Left lobe of liver (tissue), 2 donors: ENCODE measurements at regions not wholly inside any gene's neighbourhood (a gene's known extent, or its start where the extent isn't known, plus 50 kb on each side); places are given as distances from the start of the nearest gene placed in this dataset.
"Not testable (repeated sequence)": the region's sequence is repeated elsewhere in the genome, so short reads cannot be mapped to it uniquely, and the experiment has no call there.

ENCODE experiments used
- ATAC-seq: fragments of 200-7000 bp; cut with Tn5 transposase; one replicate; pipeline ENCODE4 v1.9.1; 2020; ENCODE audit warnings: mild to moderate bottlenecking, moderate library complexity
- DNase-seq: peaks from one replicate; pipeline ENCODE4 v3.0.0-alpha.2; 2020; ENCODE audit warnings: low spot score
- donor health status: DM: no; HTN: no; CAD: no; lungs with moderate emphysema.
- donor health status: DM: no; HTN: yes; CAD: no.

DNA sequence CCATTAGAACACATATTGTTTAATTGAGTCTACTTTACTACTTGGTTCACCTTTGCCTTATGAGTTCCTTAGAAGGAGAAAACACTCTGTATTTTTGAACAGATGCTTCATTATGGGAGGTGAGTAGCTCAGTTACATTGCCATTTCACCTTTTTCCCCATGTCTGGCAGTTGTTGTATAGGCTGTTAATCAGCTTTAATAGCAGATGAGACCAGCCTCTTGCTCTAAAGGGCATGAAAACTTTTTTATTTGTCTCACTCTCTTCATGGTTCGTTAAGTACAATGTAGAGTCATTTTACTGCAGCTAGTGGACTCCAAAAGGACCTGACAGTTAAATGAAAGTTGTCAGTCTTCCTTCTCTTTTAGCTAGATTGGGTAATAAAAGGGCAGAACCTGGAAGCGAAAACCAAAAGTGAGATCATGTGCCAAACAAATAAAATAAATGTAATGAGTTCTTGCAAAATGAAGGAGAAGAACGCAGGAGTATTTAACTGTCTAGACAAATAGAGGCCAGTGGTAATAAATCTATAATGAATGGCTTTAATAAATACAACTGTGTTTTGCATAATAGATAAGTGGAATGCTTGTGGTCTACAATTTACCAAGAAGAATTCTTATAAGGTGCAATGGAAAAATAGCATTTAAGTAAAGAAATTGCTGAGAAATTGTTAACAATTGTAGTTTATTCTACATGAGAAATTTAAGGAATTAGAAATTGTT lies 180.0 kb upstream of the NEGR1 start:
- ATAC-seq (no peak), DNase-seq (no peak)

DNA sequence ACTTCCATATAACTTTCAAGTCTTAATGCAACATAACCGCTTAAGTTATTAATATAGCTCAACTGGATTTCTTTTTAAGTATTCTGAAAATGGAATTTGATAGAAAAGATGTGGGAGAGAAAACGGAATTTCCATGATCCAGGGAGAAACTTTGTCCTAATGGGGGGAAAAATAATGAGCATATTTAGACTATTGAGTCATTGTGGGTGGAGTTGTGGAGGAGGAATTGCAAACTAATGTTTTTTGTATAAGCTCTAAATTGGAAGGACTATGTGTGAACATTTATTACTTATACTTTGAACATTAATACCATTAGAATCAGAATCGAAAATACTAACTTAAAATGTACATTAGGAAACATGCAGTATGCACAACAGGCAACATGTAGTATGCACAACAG lies 159.9 kb upstream of the NEGR1 start:
- no peak for DNase-seq
- ATAC-seq, result no peak

DNA sequence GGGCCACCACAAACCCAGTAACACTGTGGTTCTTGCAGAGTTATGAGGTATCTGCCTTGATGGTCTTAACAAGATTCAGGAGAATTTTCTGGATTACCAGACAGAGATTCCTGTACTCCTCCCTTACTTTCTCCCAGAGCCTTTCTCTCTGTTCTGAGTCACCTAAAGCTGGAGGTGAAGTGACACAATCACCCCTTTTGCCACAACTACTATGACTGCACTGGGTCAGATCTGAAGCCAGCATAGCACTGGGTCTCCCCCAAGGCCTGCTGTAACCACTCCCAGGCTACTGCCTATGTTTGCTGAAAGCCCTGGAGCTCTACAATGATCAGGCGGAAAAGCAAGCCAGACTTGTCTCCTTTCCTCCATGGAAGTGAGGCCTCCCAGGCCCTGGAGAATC lies 156.7 kb upstream of the NEGR1 start:
- no peak for DNase-seq
- ATAC-seq, result no peak

DNA sequence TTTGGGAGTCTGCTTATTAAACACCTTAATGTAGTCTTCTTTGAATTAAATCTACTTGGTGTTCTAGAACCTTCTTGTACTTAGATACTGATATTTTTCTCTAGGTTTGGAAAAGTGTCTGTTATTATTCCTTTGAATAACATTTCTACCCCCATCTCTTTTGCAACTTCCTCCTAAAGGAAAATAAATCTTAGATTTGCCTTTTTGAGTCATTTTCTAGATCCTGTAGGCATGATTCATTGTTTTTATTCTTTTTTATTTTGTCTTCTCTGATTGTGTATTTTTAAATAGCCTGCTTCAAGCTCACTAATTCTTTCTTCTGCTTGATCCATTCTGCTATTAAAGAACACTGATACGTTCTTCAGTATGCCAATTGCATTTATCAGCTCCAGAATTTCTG lies 155.9 kb upstream of the NEGR1 start:
- ATAC-seq (no peak), DNase-seq (no peak)

DNA sequence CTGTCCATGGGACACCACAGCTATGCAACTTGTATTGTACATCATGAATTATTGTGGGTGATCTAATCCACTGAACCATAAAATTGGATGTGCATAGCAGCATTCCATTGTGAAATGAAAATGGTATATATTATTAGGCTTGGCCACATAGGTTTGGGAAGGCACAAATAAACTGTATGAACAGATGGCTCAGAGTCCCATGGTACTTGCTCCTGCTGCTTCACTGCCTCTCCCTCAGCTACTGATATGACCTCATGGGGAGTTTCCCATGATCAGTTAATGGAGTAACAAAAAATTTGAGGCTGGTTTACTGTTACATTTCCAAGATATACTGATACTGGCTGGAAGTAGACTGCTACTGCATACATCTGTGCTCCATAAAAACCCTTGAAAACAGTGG lies 152.7 kb upstream of the NEGR1 start:
- ATAC-seq, result no peak
- DNase-seq, result no peak

DNA sequence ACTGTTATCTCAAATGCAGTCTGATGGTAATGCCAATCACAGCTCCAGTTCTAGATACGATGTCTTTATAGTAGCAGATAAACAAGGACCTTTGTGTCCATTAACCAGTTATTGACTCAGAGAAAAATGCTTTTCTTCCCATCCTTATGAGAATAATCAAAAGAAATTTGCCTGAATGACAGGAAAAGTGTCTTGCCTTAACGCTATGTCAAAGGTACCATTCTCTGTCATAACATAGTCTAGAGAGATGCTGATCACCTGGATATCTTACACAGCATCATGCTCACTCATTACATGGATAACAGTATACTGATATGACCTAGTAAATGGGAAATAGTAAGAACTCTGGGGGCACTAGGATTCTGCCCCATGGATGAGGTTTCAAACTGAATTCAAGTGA lies 151.7 kb upstream of the NEGR1 start:
- ATAC-seq (no peak), DNase-seq (no peak)

DNA sequence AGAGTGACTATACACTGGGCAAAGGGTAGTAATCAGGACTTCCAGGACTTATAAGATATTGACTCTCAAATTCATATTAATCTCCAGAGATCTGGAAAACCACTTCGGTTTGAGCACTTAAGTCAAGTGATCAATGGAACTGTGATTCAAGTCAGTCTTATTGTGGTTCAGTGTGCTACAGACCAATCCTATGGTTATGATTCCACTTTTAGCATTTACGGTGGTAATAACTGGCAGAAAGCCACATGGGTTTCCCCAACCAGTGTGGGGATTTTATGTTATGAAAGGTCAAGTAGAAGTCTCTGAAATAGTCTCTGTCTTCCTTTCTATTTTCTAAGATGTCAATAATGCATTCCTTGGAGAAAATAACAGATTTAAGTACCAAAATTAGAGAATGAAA lies 151.3 kb upstream of the NEGR1 start:
- DNase-seq, result no peak

DNA sequence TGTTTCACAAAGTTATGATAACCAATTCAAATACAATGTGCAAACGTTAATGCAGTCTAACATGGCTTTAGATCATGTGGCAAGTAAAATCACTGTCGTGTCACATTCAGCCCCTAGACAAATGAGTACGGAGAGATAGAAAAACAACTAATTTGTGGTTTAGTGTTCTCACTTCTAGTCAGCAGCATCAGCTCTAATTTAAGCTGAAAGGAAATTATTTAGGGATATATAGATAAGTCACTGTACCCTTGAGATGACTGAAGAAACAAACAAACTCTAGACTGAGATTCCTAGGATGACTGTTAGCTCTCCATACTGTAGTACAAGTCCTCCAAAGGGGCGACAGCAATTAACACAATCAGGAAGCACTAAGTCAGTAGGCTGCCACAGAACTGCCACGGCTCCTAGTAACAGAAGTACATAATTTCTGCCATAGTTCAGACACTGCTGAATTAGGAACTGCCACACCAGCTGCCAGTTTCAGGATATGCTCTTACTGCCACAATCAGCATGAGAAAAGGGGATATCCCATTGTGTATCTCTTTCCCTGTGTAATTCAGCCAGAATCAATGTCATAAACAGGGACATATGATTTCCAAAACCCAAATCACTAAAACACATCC lies 150.4 kb upstream of the NEGR1 start:
- no peak for DNase-seq
- no peak for ATAC-seq

More for the DNA sequence above, 151.3 kb upstream of the NEGR1 start:
- no peak for ATAC-seq

DNA sequence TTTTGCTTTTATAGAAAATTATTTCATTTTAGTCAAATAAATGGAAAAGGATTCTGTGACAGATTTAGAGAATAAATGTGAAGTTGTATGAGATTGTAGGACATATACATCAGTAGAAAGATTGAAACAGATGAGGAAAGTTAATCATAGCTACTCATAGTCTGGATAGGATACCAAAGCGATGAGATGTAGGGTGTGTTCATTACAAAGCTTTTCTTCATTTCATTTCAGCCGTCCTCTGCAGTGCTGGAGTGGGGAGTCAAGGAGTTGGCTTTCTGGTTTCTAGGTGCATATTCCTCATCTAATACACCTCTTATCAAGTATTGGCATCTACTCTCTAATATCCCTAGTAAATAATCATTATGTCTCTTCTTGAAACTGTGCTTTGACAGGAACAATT lies 149.5 kb upstream of the NEGR1 start:
- DNase-seq (no peak), ATAC-seq (no peak)

DNA sequence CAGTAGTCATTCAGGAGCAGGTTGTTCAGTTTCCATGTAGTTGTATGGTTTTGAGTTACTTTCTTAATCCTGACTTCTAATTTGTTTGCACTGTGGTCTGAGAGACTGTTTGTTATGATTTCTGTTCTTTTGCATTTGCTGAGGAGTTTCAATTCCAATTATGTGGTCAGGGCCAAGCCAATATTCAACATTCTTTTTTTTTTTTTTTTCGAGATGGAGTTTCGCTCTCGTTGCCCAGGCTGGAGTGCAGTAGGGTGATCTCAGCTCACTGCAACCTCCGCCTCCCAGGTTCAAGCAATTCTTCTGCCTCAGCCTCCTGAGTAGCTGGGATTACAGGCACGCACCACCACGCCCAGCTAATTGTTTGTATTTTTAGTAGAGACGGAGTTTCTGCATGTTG lies 145.9 kb upstream of the NEGR1 start:
- not testable (repeated sequence) for ATAC-seq, DNase-seq

DNA sequence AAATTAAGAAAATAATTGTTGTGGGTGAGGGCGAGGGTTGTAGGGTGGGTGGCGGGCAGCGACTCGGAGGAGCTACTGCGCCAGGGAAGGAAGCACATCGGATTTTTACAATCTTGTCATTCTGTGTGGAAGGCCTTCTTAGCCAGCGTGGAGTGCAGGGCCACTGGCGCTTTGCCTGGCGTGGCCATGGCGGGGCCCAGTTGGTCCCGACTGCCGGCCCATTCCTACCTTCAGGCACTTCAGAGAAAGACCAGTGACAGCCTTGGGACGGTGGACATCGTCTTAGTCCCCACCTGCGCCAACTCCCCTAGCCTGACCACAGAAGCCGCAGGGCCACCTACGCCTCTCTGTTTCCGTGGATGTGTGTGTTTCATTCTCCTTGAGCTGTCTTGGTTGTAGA lies 136.9 kb upstream of the NEGR1 start:
- ATAC-seq (no peak), DNase-seq (no peak)

DNA sequence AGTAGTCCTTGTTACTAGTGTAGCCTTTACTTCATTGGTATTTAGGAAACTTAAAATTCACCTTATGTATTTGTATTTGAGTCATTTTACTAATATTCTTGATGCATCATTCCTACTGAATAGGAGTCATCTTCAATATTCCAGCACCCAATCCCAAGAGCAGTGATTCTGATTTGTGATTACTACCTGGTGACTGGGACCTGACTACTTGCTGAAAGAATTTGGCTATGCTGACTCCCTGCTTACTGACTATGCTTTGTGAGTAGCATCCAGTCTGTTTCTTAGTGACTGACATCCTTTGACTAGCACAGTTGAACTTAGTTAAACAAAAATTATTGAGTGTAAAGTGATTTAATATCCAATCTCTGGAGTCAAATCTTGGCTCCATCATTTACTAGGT lies 129.9 kb upstream of the NEGR1 start:
- ATAC-seq (no peak), DNase-seq (no peak)

DNA sequence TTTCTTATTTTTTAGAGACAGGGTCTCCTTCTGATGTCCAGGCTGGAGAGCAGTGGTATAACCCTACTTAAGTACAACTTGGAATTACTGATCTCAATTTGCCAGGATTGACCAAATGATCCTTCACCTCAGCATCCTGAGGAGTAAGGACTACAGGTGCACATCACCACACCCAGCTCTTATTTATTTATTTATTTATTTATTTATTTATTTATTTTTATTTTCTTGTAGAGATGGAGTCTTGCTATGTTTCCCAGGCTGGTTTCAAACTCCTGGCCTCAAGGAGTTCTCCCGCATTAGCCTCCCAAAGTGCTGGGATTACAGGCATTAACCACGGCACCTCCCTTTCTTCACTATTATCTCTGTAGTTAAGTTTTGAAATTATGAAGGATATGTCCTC lies 117.5 kb upstream of the NEGR1 start:
- DNase-seq, result no peak
- no peak for ATAC-seq

DNA sequence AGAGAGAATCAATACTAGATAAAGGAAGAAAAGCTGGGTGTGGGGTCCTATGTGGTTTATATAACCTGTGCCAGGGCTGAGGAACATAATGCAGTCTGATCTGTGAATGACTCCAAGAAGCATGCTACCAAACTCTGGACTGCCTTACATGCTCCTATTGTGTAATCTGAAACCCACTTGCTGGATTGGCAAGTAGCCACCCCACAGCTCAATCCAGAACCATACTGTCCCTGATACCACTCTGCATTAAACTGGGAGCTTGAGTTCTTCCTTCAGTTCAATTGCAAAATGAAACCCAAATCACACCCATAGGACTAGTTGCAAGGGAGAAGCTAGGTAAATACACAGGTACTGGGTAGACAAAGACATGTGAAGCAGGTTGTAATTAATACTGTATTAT lies 115.4 kb upstream of the NEGR1 start:
- DNase-seq, result no peak
- ATAC-seq, result no peak

DNA sequence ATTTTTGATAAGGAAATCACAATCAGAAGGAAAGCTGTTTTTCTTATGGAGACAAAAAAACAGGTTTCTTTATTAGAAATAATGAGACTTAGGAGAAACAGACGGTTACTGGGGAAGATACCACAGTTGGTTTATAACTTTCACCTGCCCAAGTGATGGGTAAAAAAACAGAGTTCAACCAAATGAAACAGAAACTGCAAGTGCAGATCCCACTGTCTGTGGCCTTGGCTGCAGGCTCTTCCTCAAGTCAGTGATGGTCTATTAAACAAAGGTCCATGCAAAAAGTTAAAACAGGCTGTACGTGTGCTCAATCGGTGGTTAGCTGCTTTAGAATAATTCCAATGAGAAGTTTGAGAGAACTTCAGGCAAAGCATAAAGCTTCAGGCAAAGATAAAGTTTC lies 112.1 kb upstream of the NEGR1 start:
- DNase-seq (no peak), ATAC-seq (no peak)

DNA sequence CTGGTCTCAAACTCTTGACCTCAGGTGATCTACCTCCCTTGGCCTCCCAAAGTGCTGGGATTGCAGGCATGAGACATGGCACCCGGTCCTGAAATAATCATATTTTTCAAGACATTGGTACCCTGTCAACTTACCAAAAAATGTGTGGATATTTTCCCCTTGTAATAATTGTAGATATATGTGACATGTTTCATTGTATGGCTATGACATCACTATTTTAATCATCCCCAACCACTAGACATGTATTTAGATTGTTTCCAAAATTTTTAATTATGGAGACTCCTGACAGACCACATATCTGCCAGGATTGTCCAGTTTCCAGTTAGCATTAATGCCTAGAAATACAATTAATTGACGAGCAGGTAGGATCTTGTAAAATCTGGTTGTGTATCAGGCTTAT lies 96.7 kb upstream of the NEGR1 start:
- no peak for DNase-seq
- ATAC-seq, result no peak

DNA sequence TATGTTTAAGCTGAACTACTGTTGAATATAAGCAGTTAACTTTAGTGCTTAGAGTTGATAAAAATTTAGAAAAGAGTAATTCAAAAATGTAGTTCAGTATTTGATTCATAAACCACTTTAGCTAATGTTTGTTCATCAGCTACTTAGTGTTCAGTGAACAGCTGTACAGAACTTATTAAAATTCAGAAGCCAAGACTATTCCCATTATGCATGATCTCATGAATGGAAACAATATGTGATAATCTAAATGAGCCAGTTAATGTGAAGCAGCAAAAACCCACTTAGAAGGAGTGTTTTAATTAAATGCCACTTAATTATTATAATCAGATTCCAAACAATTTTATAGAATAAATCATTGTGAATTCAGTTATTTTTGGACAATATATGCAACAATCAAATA lies 92.9 kb upstream of the NEGR1 start:
- ATAC-seq, result no peak

DNA sequence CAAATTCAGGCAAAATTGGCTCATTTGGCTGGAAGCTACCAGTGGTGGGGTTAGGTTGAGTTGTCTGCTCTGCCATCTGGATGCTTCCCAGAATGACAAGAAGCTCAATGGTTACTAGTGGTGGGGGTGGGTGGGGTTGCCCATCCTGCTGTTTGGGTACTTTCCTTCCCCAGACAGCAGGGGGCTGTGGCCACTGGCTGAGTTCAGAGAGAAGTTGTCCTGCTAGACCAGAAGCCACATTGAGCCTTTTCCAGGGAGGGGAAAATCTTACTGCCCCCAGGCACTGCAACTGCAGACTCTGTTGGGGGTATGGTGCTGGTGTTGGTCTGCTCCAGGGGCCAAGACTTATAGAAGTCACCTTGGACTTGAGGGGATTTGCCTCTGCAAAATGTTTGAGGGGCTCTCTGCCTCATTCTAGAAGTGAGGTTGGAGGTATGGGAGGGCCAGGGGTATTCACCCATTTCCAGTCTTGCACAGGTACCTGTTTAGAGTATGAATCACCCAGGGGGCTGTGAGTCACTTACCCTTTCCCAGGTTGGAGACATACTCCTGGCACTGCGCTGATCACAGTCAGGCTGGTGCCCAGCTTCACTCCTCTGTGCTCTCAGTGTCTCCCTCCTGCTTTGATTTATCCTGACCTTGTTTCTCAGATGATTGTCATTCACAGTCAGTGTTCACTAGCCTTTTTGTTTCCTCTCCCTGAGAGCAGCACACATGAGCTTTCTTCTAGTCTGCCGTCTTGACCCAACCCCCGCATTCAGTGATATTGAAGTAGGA lies 89.1 kb upstream of the NEGR1 start:
- ATAC-seq, result no peak
- DNase-seq, result no peak

More for the DNA sequence above, 92.9 kb upstream of the NEGR1 start:
- DNase-seq, result no peak

DNA sequence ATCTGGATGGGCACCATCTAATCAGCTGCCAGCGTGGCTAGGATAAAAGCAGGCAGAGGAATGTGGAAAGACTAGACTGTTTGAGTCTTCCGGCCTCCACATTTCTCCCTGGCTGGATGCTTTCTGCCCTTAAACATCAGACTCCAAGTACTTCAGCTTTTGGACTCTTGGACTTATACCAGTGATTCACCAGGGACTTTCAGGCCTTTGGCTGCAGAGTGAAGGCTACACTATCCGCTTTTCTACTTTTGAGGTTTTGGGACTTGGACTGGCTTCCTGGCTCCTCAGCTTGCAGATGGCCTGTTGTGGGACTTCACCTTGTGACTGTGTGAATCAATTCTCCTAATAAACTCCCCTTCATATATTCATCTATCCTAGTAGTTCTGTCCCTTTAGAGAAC lies 88.5 kb upstream of the NEGR1 start:
- DNase-seq, result not testable (repeated sequence)

DNA sequence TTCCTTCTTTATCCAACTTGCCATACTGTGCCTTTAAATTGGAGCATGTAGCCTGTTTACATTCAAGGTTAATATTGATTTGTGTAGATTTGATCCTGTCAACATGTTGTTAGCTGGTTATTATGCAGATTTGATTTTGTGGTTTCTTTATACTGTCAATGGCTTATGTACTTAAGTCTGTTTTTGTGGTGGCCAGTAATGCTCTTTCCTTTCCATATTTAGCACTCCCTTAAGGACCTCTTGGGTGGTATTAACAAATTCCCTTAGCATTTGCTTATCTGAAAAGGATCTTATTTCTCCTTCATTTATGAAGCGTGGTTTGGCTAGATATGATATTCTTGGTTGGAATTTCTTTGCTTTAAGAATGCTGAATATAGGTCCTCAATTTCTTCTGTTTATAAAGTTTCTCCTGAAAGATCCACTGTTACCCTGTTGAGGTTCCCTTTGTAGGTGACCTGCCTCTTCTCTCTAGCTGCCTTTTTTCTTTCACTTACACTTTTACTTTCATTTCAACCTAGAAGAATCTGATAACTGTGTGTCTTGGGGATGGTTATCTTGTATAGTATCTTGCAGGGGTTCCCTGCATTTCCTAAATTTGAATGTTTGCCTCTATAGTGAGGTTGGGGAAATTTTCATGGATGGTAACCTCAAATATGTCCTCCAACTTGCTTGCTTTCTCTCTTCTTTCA lies 86.9 kb upstream of the NEGR1 start:
- no peak for ATAC-seq
- no peak for DNase-seq

More for the DNA sequence above, 88.5 kb upstream of the NEGR1 start:
- not testable (repeated sequence) for ATAC-seq

DNA sequence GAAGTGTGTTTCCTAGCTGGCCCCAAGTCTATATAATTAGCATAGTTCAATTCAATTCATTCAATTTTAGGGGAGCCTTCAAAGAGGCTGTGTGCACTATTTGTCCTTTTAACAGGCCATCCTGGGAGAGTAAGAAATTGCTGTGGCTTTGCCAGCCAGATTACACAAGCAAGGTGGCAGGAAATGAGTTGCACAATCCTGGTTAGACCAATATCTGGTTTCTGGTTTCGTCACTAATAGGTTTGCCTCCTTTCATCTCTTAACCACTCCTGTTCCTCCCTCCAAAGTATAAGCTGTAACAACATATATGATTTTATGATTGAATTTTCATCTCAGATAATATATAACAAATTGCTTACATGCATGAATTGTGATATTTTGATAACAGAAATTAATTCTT lies 84.1 kb upstream of the NEGR1 start:
- ATAC-seq (peak; percentile 96), DNase-seq (peak; percentile 78)

DNA sequence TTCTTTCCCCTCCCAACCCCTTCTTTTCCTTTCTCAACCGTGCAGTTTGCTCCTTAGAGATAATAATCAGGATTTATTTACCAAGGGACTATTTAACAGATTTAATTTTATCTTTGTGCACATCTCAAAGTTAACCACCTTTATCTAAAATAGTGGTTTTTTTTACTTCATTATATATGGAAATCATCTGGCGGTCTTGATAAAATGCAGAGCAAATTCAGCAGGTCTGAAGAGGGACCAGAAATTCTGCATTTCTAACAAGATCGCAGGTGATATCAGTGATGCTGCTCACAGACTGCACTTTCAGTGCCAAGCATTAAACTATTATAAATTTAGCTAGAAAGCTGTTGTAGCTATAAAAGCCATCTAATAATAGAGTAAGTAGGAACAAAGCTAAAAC lies 83.4 kb upstream of the NEGR1 start:
- DNase-seq (no peak), ATAC-seq (no peak)
